ENCODE measurements at regions not wholly inside any gene's neighbourhood (a gene's known extent, or its start where the extent isn't known, plus 50 kb on each side); places are given as distances from the start of the nearest gene placed in this dataset.
"Not testable (repeated sequence)": the region's sequence is repeated elsewhere in the genome, so short reads cannot be mapped to it uniquely, and the experiment has no call there.

DNA sequence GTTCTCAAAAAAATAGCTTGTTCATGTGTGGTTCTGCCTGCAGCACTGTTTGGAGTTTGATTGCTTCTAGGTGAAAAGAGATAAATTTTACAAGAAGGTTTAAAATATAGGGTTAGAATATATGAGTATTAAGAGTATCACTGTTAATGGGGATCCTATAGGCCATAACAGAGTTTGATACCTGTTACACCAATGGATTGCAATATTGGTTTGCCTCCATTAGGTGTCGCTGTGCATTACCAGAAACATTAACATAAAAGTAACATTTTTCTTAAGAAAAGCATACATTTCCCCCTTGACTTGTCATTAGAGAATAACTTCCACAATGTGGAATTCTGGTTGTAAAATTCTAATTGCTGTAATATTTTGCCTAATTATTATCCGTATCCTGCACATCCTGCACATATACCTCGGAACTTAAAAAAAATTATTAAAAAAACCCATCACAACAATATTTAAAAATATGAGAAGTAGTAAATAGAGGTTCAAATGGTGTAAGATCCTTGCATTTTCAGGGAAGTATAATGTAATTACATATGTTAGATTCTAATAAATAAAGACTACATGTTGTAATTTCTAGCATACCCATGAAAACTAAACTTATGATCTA is 63.0 kb downstream of the CYP4A11 start:
- peak; percentile 26 for DNase-seq

DNA sequence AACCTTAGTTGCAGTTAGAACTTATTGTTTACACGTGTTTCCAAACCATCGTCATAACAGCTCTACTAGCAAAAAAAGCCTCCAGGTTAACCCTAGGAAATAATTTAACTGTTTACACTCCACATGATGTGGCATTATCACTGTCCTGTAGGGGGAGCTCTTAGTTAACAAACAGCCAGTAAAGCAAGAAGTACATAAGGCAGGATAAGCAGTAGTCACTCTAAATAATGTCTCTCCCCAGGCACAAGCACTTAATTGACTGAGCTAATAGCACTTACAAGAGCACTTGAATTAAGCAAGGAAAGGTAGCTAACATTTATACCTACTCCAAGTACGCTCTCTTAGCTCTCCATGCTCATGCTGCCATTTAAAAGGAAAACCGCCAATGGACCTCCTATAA is 65.2 kb downstream of the CYP4A11 start:
- DNase-seq, result not testable (repeated sequence)

Data from NCI-H1694 (cell line).